ENCODE measurements at regions not wholly inside any gene's neighbourhood (a gene's known extent, or its start where the extent isn't known, plus 50 kb on each side); places are given as distances from the start of the nearest gene placed in this dataset.

DNA sequence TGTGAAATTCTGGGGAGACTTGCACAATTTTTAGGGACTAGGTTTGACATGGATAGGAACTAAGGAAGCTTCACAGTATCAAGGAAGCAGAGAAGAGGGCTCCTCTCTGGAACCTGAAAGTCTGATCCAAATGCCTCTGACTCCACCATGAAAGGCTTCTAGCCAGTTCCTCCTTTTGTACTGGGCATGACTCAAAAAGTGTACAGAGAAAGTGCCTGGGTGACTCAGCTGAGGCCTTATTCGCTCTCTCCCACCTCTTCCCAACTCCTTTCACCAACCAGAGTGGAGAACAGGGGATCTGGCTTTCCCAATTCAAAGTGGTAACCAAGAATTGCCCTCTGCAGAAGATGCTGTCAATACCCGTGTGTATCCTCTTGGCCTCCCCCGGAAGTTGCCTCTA is 342.9 kb upstream of the PROK2 start:
- Histone ChIP-seq H3K27me3 (ENCODE audit: control insufficient read depth, insufficient read depth, low read length) (no peaks in the 10 kb centered on the region), H3K36me3 (ENCODE audit: insufficient read depth, low read length) (no peaks in the 10 kb centered on the region), H3K9ac (ENCODE audit: low read depth, low read length) (no peak overlapping the region), H3K9me3 (replicated peaks; ENCODE audit: low read length) (no peaks in the 10 kb centered on the region), H3K4me3 (ENCODE audit: low read length) (no peak overlapping the region), H3K4me2 (ENCODE audit: low read length) (no peak overlapping the region), H3K4me1 (ENCODE audit: control insufficient read depth, insufficient read depth, low read length) (peaks cover 39% of the 10 kb centered on the region)

DNA sequence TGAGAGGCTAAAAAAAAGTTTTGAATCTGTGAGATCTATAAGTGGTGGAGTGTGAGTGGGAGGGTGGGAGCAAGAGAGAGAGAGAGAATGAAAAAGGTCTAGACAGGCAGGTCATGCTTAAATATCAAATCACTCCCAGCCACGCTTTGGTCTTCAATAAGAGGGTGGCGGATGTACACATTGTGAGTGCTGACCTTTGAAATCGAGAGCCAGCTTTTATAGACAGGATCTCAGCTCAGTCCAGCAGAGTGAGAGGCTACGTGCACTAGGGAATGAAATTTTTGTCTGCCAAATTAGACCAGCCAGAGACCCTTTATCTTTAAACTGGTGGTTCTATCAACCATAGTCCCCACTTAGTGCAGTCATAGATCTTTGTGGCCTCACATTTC is 342.3 kb upstream of the PROK2 start:
- H3K4me1 ChIP-seq (ENCODE audit: control insufficient read depth, insufficient read depth, low read length): peaks cover 39% of the 10 kb centered on the region

DNA sequence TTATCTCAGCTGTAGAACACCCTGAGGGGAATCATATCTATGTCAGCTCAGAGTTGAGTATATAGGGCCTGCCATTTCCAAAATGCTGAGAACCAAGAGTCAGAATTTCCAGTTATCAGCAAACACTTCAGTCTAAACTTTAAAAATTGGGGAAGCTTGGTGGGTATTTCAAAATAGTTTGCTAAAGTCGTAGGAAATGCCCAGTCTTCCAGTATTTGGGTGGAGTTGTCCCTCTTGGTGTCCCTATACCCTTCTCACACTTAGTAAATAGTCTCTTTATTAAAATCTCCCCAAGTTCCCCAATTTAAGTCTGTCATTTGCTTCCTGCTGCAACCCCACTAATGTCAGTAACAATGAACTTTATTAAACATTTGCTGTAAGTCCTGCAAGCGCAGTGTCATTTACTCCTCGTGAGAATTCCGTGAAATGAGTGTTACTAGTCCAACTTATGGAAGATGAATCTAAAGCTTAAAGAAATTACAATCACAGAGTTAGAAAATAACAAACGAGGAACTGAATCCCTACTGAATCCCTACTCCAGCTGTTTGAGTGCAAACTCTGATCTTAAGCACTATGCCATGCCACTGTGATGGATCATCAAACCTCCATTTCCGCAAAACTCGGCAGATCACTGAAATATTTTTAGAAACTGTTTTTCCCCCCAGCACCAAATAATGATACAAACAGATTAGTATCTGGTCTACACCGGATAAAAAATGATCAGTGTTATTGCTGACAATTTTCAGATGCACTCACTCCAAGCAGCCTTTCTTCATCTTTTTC is 341.7 kb upstream of the PROK2 start:
- H3K9ac ChIP-seq (ENCODE audit: low read depth, low read length): no peak overlapping the region
- no peak overlapping the region for H3K4me2 ChIP-seq (ENCODE audit: low read length)
- no peaks in the 10 kb centered on the region for H3K36me3 ChIP-seq (ENCODE audit: insufficient read depth, low read length)
- H3K27me3 ChIP-seq (ENCODE audit: control insufficient read depth, insufficient read depth, low read length): no peaks in the 10 kb centered on the region
- no peaks in the 10 kb centered on the region for H3K9me3 ChIP-seq (replicated peaks; ENCODE audit: low read length)
- no peak overlapping the region for H3K4me3 ChIP-seq (ENCODE audit: low read length)
- H3K4me1 ChIP-seq (ENCODE audit: control insufficient read depth, insufficient read depth, low read length): peaks cover 39% of the 10 kb centered on the region

More for the DNA sequence above, 342.3 kb upstream of the PROK2 start:
- Histone ChIP-seq H3K4me2 (ENCODE audit: low read length) (no peak overlapping the region), H3K27me3 (ENCODE audit: control insufficient read depth, insufficient read depth, low read length) (no peaks in the 10 kb centered on the region), H3K9ac (ENCODE audit: low read depth, low read length) (no peak overlapping the region), H3K9me3 (replicated peaks; ENCODE audit: low read length) (no peaks in the 10 kb centered on the region), H3K4me3 (ENCODE audit: low read length) (no peak overlapping the region), H3K36me3 (ENCODE audit: insufficient read depth, low read length) (no peaks in the 10 kb centered on the region)

DNA sequence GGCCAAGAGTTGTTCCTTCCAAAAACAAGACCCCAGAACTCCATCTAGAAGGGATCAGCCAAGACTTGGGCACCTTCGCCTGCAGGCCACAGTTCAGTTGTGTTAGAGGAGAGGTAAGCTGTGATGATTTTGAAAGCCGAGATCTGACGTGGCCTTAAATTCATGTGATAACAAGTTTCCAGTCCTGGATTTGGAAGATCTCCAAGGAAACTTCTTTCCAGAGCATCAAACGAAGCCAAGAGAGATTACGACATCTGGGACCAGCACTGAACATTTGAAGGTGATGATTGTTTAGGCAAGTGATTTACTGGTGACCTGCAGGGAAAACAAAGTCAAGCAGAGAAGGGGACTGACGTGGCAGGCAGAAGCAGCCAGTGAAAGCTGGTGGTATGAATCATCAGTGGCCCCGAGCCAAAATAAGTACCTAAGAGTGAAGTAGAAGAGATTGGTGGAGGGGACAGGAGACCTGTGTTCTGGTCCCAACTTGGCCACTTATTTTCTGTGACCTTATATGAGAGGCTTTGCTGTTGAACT is 339.0 kb upstream of the PROK2 start:
- Histone ChIP-seq H3K9me3 (replicated peaks; ENCODE audit: low read length) (no peaks in the 10 kb centered on the region), H3K27me3 (ENCODE audit: control insufficient read depth, insufficient read depth, low read length) (no peaks in the 10 kb centered on the region), H3K36me3 (ENCODE audit: insufficient read depth, low read length) (no peaks in the 10 kb centered on the region), H3K4me2 (ENCODE audit: low read length) (peak overlapping the region; percentile 17), H3K4me3 (ENCODE audit: low read length) (no peak overlapping the region), H3K4me1 (ENCODE audit: control insufficient read depth, insufficient read depth, low read length) (peaks cover 26% of the 10 kb centered on the region), H3K9ac (ENCODE audit: low read depth, low read length) (no peak overlapping the region)

DNA sequence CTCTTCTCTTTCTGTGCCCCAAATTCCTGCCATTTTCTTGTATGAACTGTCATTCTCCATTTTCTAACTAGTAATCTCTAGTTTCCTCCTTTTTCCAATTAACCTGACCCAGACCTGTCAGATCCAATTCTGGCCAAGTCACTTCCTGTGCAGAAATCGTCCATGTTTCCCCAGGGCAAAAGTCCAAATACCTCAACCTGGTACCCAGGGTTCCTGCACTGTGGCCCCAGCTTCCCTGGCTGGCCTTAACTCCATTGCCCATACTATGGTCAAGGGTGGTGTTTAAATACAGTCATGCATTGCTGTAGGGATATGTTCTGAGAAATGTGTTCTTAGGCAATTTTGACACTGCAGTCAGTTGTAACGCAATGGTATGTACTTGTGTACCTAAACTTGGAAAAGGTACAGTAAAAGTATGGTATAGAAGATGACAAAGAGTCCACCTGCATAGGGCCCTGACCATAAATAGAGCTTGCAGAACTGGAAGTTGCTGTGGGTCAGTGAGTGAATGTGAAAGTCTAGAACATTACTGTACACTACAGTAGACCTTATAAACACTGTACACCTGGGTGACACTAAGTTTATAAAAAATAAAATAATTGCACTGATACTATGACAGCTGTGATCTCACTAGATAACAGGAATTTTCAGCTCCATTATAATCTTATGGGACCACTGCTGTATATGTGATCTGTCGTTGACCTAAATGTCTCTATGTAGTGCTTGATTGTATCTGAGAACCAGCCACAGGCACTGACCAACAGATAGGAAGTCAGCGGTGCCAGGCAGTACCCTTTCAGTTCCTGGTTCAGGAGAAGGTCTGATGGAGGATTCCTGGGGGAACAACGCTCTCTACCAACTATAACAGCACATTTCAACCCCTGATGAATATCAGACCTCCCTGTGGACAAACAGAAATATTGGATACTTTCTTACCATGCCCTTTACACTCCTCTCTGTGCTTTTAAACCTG is 336.1 kb upstream of the PROK2 start:
- Histone ChIP-seq H3K9me3 (replicated peaks; ENCODE audit: low read length) (no peaks in the 10 kb centered on the region), H3K4me3 (ENCODE audit: low read length) (no peak overlapping the region), H3K4me1 (ENCODE audit: control insufficient read depth, insufficient read depth, low read length) (peaks cover 11% of the 10 kb centered on the region), H3K27me3 (ENCODE audit: control insufficient read depth, insufficient read depth, low read length) (no peaks in the 10 kb centered on the region), H3K4me2 (ENCODE audit: low read length) (no peak overlapping the region), H3K36me3 (ENCODE audit: insufficient read depth, low read length) (no peaks in the 10 kb centered on the region), H3K9ac (ENCODE audit: low read depth, low read length) (no peak overlapping the region)

DNA sequence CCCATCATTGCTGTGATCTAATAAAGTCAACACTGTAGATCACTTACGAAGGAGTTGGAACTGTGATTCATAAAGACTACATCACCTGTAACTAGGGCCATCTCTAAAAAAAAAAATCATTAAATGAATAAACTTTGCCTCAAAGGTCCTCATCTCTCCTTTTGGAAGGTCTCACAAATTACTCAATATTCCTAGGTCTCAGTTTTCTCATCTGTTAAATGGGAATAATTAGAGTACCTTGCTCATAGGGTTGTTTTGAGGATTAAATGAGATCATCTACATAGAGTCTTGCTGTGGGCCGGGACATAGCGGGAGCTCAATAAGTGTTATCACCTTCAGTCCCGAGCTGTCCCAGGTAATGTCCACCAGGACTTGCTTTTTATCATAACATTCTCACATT is 335.1 kb upstream of the PROK2 start:
- Histone ChIP-seq H3K27me3 (ENCODE audit: control insufficient read depth, insufficient read depth, low read length) (no peaks in the 10 kb centered on the region), H3K4me2 (ENCODE audit: low read length) (no peak overlapping the region), H3K4me1 (ENCODE audit: control insufficient read depth, insufficient read depth, low read length) (peaks cover 11% of the 10 kb centered on the region), H3K9ac (ENCODE audit: low read depth, low read length) (no peak overlapping the region), H3K4me3 (ENCODE audit: low read length) (no peak overlapping the region), H3K36me3 (ENCODE audit: insufficient read depth, low read length) (no peaks in the 10 kb centered on the region), H3K9me3 (replicated peaks; ENCODE audit: low read length) (no peaks in the 10 kb centered on the region)

DNA sequence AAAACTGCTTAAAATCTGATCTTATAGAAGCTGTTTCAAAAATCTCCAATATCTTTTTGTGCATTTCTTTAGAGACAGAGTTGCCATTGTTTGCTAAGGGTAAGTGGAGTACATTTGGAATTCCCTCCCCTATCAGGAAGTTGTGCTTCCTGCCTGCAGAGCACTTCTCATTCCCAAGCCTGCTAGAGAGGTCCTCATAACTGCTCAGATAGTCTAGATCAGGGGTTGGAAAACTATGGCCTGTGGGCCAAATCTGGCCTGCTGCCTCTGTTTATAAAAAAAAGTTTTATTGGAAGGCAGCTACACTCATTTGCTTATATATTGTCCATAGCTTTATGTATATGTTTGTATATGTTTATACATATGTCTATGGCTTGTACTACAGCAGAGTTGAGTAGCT is 333.7 kb upstream of the PROK2 start:
- Histone ChIP-seq H3K9me3 (replicated peaks; ENCODE audit: low read length) (no peaks in the 10 kb centered on the region), H3K27me3 (ENCODE audit: control insufficient read depth, insufficient read depth, low read length) (no peaks in the 10 kb centered on the region), H3K4me1 (ENCODE audit: control insufficient read depth, insufficient read depth, low read length) (peaks cover 2% of the 10 kb centered on the region), H3K36me3 (ENCODE audit: insufficient read depth, low read length) (no peaks in the 10 kb centered on the region), H3K4me3 (ENCODE audit: low read length) (no peak overlapping the region), H3K9ac (ENCODE audit: low read depth, low read length) (no peak overlapping the region), H3K4me2 (ENCODE audit: low read length) (no peak overlapping the region)

DNA sequence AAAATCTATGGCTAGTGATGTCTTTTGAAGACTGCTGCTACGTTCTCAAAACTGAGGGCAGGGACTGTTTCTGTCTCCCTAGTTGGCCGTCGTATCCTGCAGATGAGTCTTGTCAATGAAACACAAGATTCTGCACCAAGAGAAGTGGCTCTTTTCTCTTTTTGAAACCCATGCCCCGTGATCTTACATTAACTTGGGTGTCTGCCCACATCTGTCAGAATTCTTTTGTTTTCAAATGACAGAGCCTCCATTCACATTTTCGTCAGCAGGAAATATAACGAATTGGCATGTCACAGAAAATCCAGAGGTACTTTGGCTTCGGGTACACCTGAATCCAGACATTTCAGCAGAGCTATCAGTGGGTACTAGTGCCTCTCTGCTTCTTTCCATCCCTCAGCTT is 331.3 kb upstream of the PROK2 start:
- Histone ChIP-seq H3K4me3 (ENCODE audit: low read length) (no peak overlapping the region), H3K4me1 (ENCODE audit: control insufficient read depth, insufficient read depth, low read length) (no peaks in the 10 kb centered on the region), H3K36me3 (ENCODE audit: insufficient read depth, low read length) (no peaks in the 10 kb centered on the region), H3K9me3 (replicated peaks; ENCODE audit: low read length) (no peaks in the 10 kb centered on the region), H3K9ac (ENCODE audit: low read depth, low read length) (no peak overlapping the region), H3K27me3 (ENCODE audit: control insufficient read depth, insufficient read depth, low read length) (no peaks in the 10 kb centered on the region), H3K4me2 (ENCODE audit: low read length) (no peak overlapping the region)

DNA sequence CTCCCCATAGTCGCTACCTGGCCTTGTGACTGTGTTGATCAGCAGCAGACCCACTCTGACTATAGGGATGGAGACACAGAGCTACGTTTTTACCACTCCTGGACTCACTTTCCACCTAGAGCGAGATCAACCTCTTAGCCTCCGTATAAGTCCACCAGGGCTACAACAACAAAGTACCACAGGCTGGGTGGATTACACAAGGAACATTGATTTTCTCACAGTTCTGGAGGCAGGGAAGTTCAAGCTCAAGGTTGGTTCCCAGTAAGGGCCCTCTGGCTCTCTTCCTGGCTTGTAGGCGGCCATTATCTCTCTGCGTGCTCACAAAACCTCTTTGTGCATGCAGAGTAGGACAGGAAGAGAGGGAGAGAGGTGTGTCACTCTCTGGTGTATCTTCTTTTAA is 330.4 kb upstream of the PROK2 start:
- H3K27me3 ChIP-seq (ENCODE audit: control insufficient read depth, insufficient read depth, low read length): no peaks in the 10 kb centered on the region
- H3K36me3 ChIP-seq (ENCODE audit: insufficient read depth, low read length): no peaks in the 10 kb centered on the region
- no peak overlapping the region for H3K4me2 ChIP-seq (ENCODE audit: low read length)
- H3K4me1 ChIP-seq (ENCODE audit: control insufficient read depth, insufficient read depth, low read length): no peaks in the 10 kb centered on the region
- H3K9ac ChIP-seq (ENCODE audit: low read depth, low read length): no peak overlapping the region
- no peak overlapping the region for H3K4me3 ChIP-seq (ENCODE audit: low read length)
- no peaks in the 10 kb centered on the region for H3K9me3 ChIP-seq (replicated peaks; ENCODE audit: low read length)

DNA sequence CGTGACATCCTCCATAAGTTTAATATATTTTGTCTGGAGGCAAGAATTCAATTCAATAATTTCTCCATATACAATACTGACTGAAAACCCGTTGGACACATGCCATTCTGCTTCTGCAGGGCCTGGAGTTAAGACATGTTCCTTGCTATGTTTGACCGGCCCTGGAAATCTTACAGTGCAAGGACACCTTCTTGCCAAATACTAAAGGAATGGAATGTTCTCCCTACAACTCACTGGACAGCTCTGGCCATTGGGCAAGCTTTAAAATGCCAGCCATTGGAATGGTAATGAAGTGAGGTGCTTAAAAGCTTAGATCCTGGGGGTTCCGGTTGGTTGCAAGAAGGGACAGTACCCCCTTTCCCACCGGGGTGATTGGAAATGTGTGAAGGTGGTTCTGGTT is 329.8 kb upstream of the PROK2 start:
- Histone ChIP-seq H3K4me3 (ENCODE audit: low read length) (no peak overlapping the region), H3K36me3 (ENCODE audit: insufficient read depth, low read length) (no peaks in the 10 kb centered on the region), H3K27me3 (ENCODE audit: control insufficient read depth, insufficient read depth, low read length) (no peaks in the 10 kb centered on the region), H3K4me2 (ENCODE audit: low read length) (no peak overlapping the region), H3K9me3 (replicated peaks; ENCODE audit: low read length) (no peaks in the 10 kb centered on the region), H3K9ac (ENCODE audit: low read depth, low read length) (no peak overlapping the region), H3K4me1 (ENCODE audit: control insufficient read depth, insufficient read depth, low read length) (no peaks in the 10 kb centered on the region)

DNA sequence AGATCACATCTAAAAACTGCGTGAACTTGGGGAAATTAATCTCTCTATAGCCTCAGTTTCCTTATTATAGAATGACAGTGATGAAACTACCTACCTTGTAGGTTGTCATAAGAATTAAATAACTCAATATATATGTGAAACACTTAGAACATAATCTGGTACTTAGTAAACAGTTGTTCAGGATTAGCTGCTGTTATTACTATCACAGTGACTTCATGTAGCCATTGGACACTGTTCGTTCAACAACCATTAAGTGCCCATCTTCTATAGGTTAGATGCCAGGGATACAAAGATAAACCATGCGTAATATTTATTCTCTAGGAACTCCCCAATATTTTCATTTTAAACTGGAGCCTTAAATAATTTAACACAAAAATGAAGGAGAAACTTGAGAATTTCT is 329.0 kb upstream of the PROK2 start:
- Histone ChIP-seq H3K4me1 (ENCODE audit: control insufficient read depth, insufficient read depth, low read length) (no peaks in the 10 kb centered on the region), H3K27me3 (ENCODE audit: control insufficient read depth, insufficient read depth, low read length) (no peaks in the 10 kb centered on the region), H3K36me3 (ENCODE audit: insufficient read depth, low read length) (no peaks in the 10 kb centered on the region), H3K4me3 (ENCODE audit: low read length) (no peak overlapping the region), H3K9me3 (replicated peaks; ENCODE audit: low read length) (no peaks in the 10 kb centered on the region), H3K4me2 (ENCODE audit: low read length) (no peak overlapping the region), H3K9ac (ENCODE audit: low read depth, low read length) (no peak overlapping the region)
